IPS-20b (cell line): ENCODE measurements at regions not wholly inside any gene's neighbourhood (a gene's known extent, or its start where the extent isn't known, plus 50 kb on each side); places are given as distances from the start of the nearest gene placed in this dataset.
"Not testable (repeated sequence)": the region's sequence is repeated elsewhere in the genome, so short reads cannot be mapped to it uniquely, and the experiment has no call there.

Experiments
- H3K27ac ChIP-seq: one replicate; pipeline ENCODE4 v1.5.1; 2013; ENCODE audit warnings: low read length
- H3K27me3 ChIP-seq: 2 replicates; pipeline ENCODE4 v1.6.1; 2013; ENCODE audit warnings: mild to moderate bottlenecking, low read length, inconsistent platforms; ENCODE audit not compliant: insufficient read depth
- H3K36me3 ChIP-seq: 2 replicates; pipeline ENCODE4 v1.6.1; 2013; ENCODE audit warnings: low read depth, mild to moderate bottlenecking, inconsistent platforms, low read length, moderate library complexity; ENCODE audit not compliant: insufficient read depth
- H3K4me1 ChIP-seq: 2 replicates; pipeline ENCODE4 v1.6.1; 2013; ENCODE audit warnings: mild to moderate bottlenecking, control low read depth, inconsistent platforms, low read length, moderate library complexity; ENCODE audit not compliant: insufficient read depth
- H3K4me3 ChIP-seq: 2 replicates; pipeline ENCODE4 v1.5.1; 2013; ENCODE audit warnings: mild to moderate bottlenecking, low read length, inconsistent platforms
- H3K9ac ChIP-seq: 2 replicates; pipeline ENCODE4 v1.6.1; 2013; ENCODE audit warnings: low read depth, mild to moderate bottlenecking, inconsistent platforms, low read length, moderate library complexity
- H3K9me3 ChIP-seq: 2 replicates; pipeline ENCODE4 v1.6.1; 2013; ENCODE audit warnings: mild to moderate bottlenecking, low read depth, low read length, inconsistent platforms; ENCODE audit not compliant: insufficient read depth

GRCh38 chr7:50854247-50854646 is 71.6 kb upstream of the GRB10 start:
- H3K27ac ChIP-seq: no peak overlapping the region
- no peaks in the 10 kb centered on the region for H3K27me3 ChIP-seq
- H3K9ac ChIP-seq: no peak overlapping the region
- H3K9me3 ChIP-seq: no peaks in the 10 kb centered on the region
- H3K36me3 ChIP-seq: no peaks in the 10 kb centered on the region
- H3K4me3 ChIP-seq: no peak overlapping the region
- H3K4me1 ChIP-seq: no peaks in the 10 kb centered on the region

- H3K4me1 ChIP-seq: no peaks in the 10 kb centered on the region
- H3K36me3 ChIP-seq: no peaks in the 10 kb centered on the region
- no peak overlapping the region for H3K27ac ChIP-seq
- no peak overlapping the region for H3K4me3 ChIP-seq
- H3K9ac ChIP-seq: no peak overlapping the region
- no peaks in the 10 kb centered on the region for H3K9me3 ChIP-seq
- H3K27me3 ChIP-seq: no peaks in the 10 kb centered on the region
Measured at GRCh38 chr7:50853311-50853710, 70.6 kb upstream of the GRB10 start.

GRCh38 chr7:50852901-50853300 is 70.2 kb upstream of the GRB10 start:
- Histone ChIP-seq H3K27ac (no peak overlapping the region), H3K4me3 (no peak overlapping the region), H3K36me3 (no peaks in the 10 kb centered on the region), H3K9ac (no peak overlapping the region), H3K9me3 (no peaks in the 10 kb centered on the region), H3K4me1 (no peaks in the 10 kb centered on the region), H3K27me3 (no peaks in the 10 kb centered on the region)

- no peak overlapping the region for H3K4me3 ChIP-seq
- H3K36me3 ChIP-seq: no peaks in the 10 kb centered on the region
- H3K4me1 ChIP-seq: no peaks in the 10 kb centered on the region
- no peak overlapping the region for H3K9ac ChIP-seq
- no peaks in the 10 kb centered on the region for H3K27me3 ChIP-seq
- no peak overlapping the region for H3K27ac ChIP-seq
- H3K9me3 ChIP-seq: no peaks in the 10 kb centered on the region
Measured at GRCh38 chr7:50851891-50852290, 69.2 kb upstream of the GRB10 start.

- Histone ChIP-seq H3K36me3 (no peaks in the 10 kb centered on the region), H3K9ac (no peak overlapping the region), H3K27me3 (no peaks in the 10 kb centered on the region), H3K27ac (no peak overlapping the region), H3K9me3 (no peaks in the 10 kb centered on the region), H3K4me1 (no peaks in the 10 kb centered on the region), H3K4me3 (no peak overlapping the region)
Measured at GRCh38 chr7:50851451-50851850, 68.8 kb upstream of the GRB10 start.

GRCh38 chr7:50849991-50850390 is 67.3 kb upstream of the GRB10 start:
- no peaks in the 10 kb centered on the region for H3K27me3 ChIP-seq
- peaks cover 10% of the 10 kb centered on the region; the same call in 1 of the 2 replicates for H3K9me3 ChIP-seq
- no peak overlapping the region for H3K4me3 ChIP-seq
- H3K36me3 ChIP-seq: no peaks in the 10 kb centered on the region
- no peak overlapping the region for H3K27ac ChIP-seq
- no peak overlapping the region for H3K9ac ChIP-seq
- no peaks in the 10 kb centered on the region for H3K4me1 ChIP-seq

GRCh38 chr7:50848203-50848602 is 65.5 kb upstream of the GRB10 start:
- H3K4me1 ChIP-seq: no peaks in the 10 kb centered on the region
- H3K9ac ChIP-seq: no peak overlapping the region
- no peak overlapping the region for H3K27ac ChIP-seq

GRCh38 chr7:50844861-50845260 is 62.2 kb upstream of the GRB10 start:
- not testable (repeated sequence) for H3K9ac ChIP-seq, H3K4me1 ChIP-seq, H3K27me3 ChIP-seq, H3K36me3 ChIP-seq, H3K4me3 ChIP-seq, H3K27ac ChIP-seq
- H3K9me3 ChIP-seq: peaks cover 11% of the 10 kb centered on the region; the same call in 1 of the 2 replicates

More at GRCh38 chr7:50848203-50848602, 65.5 kb upstream of the GRB10 start:
- no peak overlapping the region for H3K4me3 ChIP-seq
- no peaks in the 10 kb centered on the region for H3K36me3 ChIP-seq
- peaks cover 11% of the 10 kb centered on the region; the same call in 1 of the 2 replicates for H3K9me3 ChIP-seq
- no peaks in the 10 kb centered on the region for H3K27me3 ChIP-seq

GRCh38 chr7:50842041-50842440 is 59.3 kb upstream of the GRB10 start:
- H3K9me3 ChIP-seq: peaks cover 11% of the 10 kb centered on the region; the same call in 1 of the 2 replicates
- no peak overlapping the region for H3K4me3 ChIP-seq
- H3K27me3 ChIP-seq: no peaks in the 10 kb centered on the region
- no peak overlapping the region for H3K27ac ChIP-seq
- no peak overlapping the region for H3K9ac ChIP-seq
- H3K4me1 ChIP-seq: no peaks in the 10 kb centered on the region
- no peaks in the 10 kb centered on the region for H3K36me3 ChIP-seq

- H3K9ac ChIP-seq: no peak overlapping the region
- no peak overlapping the region for H3K27ac ChIP-seq
- H3K4me3 ChIP-seq: no peak overlapping the region
Measured at GRCh38 chr7:50838675-50839377, 56.1 kb upstream of the GRB10 start.

GRCh38 chr7:50837965-50838364 is 55.3 kb upstream of the GRB10 start:
- no peak overlapping the region for H3K27ac ChIP-seq
- H3K36me3 ChIP-seq: no peaks in the 10 kb centered on the region
- no peak overlapping the region for H3K4me3 ChIP-seq
- no peaks in the 10 kb centered on the region for H3K9me3 ChIP-seq
- H3K4me1 ChIP-seq: no peaks in the 10 kb centered on the region
- no peak overlapping the region for H3K9ac ChIP-seq
- no peaks in the 10 kb centered on the region for H3K27me3 ChIP-seq

More at GRCh38 chr7:50838675-50839377, 56.1 kb upstream of the GRB10 start:
- H3K36me3 ChIP-seq: no peaks in the 10 kb centered on the region
- H3K27me3 ChIP-seq: no peaks in the 10 kb centered on the region
- no peaks in the 10 kb centered on the region for H3K4me1 ChIP-seq
- no peaks in the 10 kb centered on the region for H3K9me3 ChIP-seq

- H3K9ac ChIP-seq: no peak overlapping the region
- no peaks in the 10 kb centered on the region for H3K27me3 ChIP-seq
Measured at GRCh38 chr7:50836646-50837045, 54.0 kb upstream of the GRB10 start.

More at GRCh38 chr7:50836646-50837045, 54.0 kb upstream of the GRB10 start:
- H3K9me3 ChIP-seq: no peaks in the 10 kb centered on the region
- no peak overlapping the region for H3K27ac ChIP-seq
- H3K36me3 ChIP-seq: no peaks in the 10 kb centered on the region
- no peak overlapping the region for H3K4me3 ChIP-seq
- no peaks in the 10 kb centered on the region for H3K4me1 ChIP-seq
